ENCODE measurements at regions not wholly inside any gene's neighbourhood (a gene's known extent, or its start where the extent isn't known, plus 50 kb on each side); places are given as distances from the start of the nearest gene placed in this dataset.

DNA sequence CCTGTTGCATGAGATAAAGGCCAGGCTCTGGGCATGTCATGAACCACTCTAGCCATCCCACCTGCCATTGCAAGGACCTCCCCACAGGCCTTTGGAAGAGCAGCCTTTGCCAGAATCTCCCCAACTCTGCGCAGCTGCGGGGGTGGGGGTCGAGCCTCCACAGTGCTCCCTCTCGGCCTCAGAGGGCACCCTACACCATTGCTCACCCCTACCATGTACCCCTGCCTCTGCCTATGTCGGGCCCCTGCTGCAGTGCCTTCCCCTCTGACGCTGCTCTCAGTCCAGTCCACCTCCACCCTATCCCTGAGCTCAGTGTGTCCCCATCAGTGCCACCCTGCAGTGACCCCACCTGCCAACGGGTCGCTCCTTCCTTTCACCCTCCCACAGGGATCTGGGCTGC is 679.7 kb upstream of the RAB6C start:
- no peak for DNase-seq

DNA sequence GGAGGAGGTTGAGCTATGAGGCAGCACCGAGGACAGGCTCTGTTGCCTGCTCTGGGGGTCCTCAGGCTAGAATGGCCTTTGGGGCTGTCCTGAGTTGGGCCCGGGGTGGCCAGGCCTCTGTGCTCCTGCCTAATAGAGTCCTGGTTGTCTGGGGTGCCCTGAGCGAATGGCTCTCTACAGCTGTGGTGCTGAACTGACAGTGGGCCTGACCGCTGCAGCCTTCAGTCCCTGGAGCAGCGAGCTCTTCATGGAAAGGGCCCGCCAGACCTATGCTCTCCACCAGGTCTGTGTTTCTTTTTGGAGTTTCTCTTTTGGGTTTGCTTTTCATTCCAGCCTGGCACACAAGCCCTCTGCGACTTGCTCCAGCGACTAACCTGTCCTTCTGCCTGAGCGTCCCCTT is 679.0 kb upstream of the RAB6C start:
- no peak for DNase-seq

DNA sequence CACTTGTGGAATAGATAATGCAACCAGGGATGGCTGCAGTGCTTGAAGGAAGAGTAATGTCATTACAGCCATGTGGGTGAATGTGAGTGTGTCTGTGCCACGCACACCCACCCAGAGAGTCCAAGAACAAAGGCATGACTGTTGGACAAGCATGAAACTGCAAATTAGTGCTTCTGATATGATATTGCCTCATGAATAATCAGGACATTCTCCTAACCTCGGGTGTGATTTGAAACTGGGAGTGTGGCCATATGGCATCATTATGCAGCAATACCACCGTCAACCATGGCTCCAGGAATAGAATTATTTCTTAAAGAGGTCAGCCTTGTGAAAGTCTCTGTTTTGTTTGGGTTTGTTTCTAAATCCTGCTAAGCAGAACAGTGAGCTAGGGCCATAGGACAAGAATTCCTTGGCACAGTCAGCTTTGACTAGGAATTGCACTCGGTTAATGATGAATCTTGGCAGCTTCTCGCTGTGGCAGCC is 678.0 kb upstream of the RAB6C start:
- no peak for DNase-seq

DNA sequence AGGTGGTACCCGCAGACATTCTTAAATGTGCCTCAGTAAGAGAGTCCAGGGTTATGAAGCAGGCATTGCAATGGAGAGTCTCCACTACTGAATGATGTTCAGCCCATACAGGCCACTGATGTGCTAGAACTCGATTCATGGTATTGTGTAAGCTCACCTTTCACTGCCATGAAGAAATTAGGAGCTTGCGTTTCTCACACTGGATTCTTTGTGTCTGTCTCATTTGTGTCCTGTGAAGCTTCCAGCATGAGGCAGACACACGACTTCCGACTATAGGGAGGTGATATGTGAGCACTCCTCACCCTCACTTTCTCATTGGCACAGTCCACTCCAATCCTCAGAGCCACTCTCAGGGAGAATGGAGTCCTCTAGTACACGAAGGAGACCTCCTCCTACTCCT is 677.4 kb upstream of the RAB6C start:
- DNase-seq: no peak

DNA sequence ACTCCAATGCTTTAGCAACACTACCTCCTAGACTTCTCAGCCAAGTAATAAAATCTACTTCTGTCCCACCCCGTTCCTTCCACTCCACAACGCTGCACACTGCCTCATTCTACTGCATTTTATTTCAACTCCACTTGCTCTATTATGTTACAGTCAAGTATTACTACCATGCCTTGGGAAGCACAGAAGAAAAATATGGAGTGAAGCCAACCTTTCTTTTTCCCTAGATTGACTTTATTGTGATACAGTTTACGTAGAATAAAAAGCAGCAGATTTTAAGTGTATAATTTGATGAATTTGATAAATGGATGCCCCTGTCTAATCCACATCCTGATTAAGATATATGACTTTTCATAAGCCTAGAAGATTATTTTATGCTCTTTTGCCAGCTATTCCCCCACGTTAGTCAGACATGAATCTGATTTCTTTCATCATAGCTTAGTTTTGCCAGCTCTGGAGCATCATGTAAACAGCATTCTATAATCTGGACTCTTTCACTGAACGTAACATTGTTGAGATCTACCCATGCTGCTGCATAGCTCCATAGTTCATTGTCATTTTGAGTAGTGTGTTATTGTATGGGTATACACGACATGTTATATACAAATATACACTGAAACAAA is 676.8 kb upstream of the RAB6C start:
- no peak for DNase-seq

DNA sequence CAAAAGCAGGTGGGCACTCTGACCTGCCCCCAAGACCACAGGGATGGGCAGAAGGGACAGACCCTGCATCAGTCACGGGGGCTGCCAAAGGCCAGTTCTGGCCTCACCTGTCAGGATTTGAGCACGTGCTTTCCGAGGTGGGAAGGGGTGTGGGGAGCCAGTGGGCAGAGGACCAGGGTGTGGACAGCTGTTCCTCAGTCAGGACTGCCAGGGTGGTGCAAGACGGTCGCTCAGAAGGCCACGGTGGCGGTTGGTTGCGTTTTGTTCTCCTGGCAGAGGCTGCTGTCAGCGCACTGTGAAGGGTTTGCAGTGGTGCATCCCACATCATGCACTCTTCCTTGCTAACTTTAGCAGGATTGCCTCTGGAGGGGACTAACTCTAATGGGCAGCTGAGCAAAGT is 665.3 kb upstream of the RAB6C start:
- DNase-seq: no peak

DNA sequence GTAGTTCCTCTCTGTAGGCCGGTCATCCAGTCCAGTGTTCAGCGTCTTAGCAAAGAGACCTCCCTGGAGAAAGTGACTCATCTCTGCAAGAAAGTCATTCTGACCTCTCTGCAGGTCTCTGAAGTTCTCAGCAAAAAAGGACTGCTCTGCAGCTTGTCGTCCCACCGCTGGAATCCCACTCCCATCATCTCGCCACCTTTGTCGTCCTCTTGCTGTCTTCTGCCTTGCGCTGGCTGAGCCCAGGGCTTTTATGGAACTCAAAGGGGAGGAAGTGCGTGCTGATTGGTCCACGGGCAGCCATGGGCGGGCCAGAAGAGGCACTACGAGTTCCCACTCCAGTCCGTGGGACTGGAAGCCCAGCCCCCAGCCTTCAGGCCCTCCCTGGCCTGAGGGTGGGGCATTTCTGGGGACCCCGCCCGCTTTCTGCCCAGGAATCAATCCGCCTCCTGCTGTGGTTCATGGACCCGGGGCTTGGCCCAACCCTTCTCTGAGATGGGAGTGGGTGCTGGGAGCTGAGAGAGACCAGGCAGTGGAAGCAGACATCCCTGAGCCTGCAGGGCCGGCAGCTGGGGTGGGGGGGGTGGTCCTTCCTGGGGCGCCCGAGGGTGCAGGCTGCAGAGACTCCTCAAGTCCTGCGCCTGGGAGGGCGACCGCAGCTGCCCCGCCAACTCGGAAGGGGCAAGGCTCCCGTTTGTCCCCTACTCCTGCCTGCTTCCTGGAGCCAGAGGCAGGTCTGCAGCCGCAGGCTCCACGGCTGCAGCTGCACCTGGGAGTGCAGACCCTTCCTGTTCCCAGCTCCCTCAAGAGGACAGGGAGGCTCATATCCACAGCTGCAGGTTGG is 660.7 kb upstream of the RAB6C start:
- no peak for DNase-seq

DNA sequence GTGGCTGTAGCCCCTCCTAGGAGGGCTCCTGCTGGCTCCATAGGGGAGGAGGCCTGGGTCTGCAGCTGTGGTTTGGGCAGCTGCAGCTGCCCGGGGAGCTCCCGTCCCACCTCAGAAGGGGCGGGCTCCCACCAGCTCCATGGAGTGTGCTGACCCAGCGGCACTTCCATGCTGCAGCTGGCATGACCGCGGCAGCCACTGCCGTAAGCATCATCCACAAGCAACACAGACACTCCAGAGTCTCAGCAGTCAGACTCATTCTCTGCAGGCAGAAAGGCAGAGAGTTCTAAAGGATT is 660.1 kb upstream of the RAB6C start:
- DNase-seq: no peak

DNA sequence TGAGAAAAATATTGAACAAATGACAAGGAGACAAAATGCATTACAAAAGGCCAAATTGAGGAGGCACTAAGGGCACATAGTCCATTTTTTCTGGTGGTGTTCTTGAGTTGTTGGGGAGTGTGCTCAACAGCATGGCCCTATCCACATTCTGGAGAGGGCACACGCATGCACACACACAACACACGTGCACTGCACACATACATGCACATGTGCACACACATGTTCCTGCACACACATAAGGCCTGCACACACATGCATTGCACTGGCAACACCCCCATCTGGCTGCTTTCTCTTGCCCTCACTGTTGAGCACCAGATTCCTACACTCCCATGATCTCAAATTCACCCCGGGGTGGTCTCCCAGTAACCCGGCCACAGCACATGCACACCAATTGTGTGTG is 659.2 kb upstream of the RAB6C start:
- DNase-seq: no peak

DNA sequence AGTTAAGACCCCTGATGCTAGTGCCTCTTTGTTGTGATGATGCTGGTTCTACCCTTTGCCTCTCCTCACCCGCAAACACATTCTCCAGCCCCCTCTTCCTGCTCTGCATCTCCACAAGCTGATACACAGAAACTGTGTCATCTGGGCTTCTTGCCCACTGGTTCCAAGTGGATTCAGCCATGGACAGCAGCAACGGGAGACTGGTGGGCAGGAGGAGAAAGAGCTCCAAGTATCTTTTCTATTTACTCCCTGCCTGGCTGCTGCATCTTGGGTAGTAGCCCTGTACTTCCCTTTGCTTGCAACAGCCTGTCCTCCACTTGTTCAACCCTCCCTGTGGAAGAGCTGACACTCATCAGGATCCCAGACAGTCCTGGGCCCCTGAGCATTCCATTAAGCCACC is 655.1 kb upstream of the RAB6C start:
- no peak for DNase-seq

DNA sequence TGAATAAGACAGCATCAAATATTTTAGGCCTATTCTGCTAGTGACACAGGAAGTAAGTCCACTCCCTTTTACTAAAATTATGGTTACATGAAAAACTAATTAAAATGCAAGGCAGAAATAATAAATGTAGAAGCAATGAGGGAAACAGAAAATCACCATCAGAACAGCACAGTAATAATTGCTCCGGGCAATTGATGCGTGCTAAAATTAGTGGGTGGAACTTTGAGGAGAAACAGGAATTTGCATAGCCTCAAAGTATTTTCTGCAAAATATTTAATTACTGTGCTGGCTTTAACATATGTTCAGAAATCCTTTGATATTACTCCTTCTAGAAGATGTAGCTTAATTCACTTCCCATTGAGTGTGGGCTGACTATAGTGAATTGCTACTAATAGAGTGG is 654.3 kb upstream of the RAB6C start:
- no peak for DNase-seq

DNA sequence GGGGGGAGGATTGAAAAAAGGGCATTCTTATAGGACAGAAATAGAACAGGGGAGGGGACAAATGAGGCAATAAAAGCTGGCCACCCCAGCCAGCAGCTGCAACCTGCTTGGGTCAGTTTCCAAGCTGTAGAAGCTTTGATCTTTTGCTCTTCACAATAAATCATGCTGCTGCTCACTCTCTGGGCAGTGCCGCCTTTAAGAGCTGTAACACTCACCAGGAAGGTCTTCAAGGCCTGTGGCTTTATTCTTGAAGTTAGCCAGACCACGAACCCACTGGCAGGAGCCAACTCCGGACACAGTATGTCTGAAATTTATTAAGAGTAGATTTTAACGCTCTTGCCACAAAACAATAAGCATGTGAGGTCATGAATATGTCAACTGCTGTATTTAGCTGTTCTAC is 649.9 kb upstream of the RAB6C start:
- DNase-seq: no peak

DNA sequence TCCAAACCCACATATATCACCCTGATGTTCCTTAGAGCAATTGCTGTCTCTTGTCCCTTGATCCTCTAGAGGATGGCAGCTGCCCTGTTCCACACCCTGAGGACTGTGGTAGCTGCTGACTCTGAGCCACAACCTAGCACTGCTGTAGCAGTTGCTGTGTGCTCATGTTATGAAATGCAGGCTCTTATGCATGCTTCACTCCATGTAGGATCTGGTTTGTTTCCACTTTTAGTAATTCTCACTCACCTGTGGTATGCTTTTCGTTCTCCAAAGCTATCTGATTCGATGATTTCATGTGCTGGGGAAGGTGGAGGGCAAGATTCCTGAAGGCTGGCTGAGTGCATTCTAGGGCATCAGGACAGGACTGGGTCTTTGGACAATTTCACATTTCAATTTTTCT is 649.0 kb upstream of the RAB6C start:
- no peak for DNase-seq

DNA sequence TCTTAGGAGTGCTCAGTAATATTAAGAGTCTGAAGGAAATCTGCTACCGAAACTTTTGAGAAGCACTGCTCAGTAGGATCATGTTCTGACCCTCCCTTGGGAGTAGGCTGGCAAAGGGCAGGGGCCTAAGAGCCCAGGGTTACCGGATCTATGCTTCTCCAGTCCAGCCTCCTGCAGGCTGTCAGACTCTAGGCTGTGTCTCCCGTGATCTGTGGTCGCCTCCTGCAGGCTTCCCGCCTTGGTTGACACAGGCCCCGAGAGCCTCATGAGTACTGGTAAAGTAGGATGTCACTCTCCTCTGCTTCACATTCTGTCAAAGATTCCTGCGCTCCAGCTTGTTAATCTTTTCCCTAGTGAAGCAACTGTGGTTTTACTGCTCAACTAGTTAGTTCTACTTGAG is 647.8 kb upstream of the RAB6C start:
- no peak for DNase-seq

DNA sequence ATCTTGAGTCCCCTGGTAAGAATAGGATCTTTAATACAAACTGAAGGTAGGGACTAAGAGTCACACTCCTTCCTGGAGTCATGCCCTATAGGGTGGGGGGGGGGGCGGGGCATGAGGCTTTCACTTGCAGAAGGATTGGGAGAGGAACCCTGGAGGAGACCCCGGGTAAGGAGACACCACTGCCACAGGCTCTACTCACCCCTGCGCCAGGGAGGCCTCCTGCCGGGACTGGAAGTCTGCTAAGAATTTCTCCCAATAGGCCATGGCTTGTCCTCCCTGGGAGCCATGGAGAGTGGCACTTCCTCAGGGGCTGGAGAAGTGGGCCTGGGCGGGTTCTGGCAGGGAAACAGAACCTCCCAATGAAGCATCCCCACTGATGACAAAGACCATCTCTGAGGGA is 645.3 kb upstream of the RAB6C start:
- DNase-seq: no peak

DNA sequence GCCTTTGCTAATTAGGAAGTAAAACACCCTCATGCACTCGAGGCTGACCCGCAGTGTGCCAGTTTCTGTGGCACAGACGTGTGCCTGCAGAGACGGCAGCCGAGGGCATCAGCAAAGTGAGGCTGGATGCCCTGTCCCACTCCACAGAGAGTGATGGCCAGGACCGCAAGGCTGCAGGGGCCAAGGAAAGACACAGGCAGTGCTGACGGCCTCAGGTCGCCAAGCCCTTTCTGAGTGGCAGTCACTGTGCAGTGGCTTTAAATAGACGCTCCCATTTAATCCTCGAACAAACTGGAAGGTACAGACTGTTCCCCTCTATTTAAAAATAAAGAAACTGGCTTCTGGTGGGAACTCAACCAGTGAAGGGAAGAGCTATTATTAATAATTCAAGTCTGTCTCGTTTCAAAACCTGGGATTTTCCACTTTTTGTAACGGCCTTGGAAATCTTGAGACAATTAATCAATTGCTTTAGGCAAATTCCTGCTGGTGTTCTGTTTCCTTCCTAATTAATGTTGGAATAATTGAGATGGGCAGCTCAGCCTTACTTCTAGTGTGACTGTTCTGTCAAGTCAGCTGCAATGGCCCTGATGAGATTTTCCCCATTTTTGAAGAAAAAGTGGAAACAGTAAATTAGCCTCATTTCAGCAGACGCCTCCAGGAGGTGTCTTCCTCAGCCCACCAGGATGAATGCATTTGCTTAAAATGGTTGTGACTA is 644.6 kb upstream of the RAB6C start:
- DNase-seq: no peak

DNA sequence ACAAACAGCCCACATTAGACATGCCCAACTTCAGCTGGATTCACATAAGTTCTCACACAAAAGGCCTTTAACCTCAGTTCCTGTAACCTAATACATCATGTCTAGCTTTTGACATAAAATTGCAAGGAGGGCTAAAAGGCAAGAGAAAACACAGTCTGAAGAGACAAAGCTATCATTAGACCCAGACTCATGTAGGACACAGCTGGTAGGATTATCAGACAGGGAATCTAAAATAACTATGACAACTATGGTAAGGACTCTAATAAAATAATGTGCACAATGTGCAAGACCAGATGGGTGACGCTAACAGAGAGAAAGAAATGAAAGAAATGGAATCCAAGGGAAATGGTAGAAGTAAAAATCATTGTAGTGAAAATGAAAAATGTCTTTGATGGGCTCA is 643.2 kb upstream of the RAB6C start:
- DNase-seq: no peak

DNA sequence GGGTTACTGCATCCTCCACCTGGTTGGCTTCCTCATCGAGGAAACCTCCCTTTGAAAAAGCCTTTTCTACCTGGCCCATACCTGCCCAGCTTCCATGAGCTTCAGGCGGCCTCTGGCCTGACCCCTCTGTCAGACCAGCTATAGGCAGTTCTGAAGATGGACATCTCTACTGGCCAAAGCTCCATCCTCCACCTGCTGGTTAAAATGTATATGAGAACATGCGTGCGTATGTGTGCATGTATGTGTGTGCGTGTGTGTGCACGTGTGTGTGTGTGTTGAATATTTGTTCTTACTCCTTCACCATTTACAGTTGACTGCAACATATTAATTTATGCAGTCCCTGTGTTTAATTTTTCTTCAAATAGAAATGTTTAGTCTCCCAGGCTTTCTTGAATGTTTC is 642.4 kb upstream of the RAB6C start:
- DNase-seq: no peak

DNA sequence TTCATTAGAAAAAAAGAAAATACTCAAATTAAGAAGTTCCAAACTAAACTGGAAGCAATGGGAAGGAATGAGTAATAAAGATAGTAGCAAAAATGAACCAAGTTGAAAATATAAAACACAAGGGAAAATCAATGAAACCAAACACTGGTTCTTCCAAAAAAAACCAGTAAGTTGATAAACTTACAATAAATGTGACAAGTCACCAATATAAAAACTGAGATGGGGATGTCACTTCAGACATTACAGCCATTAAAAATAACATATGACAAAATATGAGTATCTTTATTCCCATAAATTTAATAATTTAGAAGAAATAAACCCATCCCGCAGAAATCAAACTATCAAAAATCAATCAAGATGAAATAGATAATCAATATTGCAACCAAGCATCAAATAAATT is 633.9 kb upstream of the RAB6C start:
- no peak for DNase-seq

DNA sequence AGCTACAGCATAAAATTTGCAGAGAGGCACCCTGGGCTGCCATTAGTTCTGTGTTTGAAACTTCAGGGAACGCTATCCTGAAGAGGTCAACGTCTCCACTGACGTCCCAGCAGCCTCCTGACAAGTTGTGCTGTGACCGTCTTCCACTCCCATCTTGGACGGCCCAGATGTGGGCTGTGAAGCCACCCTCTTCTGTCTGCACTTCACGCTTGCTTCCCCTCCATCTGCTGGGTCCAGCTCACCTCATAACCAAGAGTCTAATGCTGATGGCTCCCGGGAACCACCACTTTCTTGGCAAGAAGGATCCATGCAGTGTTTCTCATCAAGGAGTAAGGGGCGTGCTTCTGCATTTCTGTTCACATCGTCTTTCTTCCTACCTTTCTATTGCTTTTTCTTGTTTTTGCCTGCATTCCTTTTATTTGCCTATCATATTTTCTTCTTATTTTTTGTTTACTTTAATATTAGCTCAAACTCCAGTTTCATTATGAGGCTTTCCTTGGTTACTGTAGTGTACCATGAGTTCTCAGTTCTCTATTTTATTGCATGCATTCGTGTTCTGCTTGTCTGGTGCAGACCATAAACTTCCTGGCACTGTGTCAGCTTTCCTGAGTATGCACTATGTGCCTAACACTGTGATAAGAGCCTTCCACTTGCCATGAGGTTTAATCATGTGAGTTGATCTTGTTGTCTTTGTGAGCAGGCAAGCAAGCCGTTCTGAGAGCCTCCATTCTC is 631.8 kb upstream of the RAB6C start:
- DNase-seq: no peak

DNA sequence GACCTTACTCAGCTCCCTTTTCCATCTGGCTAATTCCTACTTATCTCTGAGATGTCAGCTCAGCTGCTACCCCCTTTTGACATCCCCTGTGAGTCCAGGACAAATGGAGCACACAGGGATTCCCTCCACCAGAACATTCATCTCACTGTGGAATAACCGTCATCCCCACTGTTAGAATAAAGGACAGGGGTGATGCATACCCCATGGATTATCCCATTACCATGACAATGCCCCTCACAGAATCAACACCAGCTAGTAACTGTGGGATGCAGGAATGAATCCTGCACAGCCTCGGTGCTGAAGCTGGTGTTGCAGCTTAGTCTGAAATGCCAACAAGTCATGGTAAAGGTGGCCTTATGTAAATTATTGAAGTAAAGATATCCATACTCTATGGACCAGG is 624.8 kb upstream of the RAB6C start:
- DNase-seq: no peak

DNA sequence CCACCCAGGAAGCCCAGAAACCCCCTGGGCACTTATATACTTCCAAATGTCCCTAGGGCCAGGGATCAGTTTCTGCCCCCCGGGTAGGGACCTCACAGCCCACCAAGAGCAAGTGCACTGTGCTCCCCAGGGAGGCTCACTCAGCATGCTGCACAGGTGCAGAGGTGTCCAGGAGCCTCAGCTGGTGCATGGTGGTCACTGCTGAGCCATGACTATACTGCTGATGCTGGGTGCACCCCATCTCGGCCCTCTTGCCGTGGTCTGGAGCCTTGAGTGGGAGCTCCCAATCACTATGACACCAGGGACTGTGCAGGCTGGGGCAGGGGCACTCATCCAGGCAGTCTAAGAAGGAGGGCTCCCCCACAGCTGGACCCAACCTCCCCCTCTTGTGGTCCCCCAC is 617.8 kb upstream of the RAB6C start:
- no peak for DNase-seq

DNA sequence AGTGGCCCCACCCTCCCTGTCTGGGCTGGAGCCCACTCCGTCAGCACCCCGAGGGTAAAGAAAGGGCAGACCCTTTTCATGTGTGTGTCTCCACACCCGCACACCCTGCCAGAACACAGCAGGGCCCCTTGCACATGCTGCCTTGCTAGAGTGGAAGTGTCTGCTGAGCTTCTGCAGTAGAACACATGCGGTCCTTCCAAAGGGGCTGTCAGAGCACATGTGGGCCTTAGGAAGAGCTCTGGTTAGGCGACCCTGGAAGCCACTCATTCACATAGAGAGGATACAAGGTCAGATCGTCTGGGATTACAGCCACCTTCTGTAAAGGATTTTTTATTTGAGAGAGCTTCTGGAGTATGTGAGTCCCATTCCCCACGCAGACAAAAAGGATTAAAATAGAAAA is 613.2 kb upstream of the RAB6C start:
- DNase-seq: no peak

DNA sequence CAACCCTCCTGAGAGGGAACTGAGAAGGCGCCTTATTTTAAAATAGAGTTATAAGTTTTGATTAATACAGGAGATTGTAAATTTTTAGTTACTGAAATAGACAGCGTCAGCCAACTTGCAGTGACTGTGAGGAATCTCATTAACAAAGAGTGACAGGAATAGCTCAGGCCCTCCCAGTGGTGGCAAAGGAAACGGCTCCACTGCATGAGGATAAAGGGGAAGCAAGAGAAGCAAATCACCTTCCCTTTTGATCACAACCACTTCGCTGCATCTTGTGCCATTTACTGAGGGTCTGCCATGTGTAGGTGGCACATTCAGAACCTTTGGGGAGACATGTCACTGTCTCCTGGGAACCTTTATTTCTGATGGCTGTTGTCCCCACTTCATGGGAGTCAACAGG is 612.4 kb upstream of the RAB6C start:
- DNase-seq: no peak

All from T-helper 9 cell (primary cell).